Renal cortex interstitium (tissue), 11 donors: ENCODE measurements at regions not wholly inside any gene's neighbourhood (a gene's known extent, or its start where the extent isn't known, plus 50 kb on each side); places are given as distances from the start of the nearest gene placed in this dataset.
A peak's percentile ranks its signal among the peaks of the same experiment; 100 is the strongest.

Experiments
- DNase-seq, 11 donors: peaks; one replicate each; pipeline ENCODE4 v3.0.0-alpha.2; 2013; ENCODE audit warnings: low read depth in 9 of 11, low spot score in 4 of 11; ENCODE audit errors: extremely low read depth in 1 of 11

DNA sequence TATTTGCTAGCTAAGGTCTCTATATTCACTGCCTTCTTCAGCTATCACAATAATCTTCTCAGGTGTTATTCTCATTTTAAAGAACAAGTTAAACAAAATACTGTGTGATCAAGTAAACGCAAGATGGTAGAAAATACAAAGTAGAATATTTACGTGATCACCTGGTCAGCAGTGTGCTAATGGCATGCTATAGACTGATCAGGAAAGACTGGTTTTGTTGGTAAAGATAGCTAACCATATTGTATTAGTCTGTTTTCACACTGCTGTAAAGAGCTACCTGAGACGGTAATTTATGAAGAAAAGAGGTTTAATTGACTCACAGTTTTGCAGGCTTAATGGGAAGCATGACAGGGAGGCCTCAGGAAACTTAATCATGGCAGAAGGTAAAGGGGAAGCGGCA, 50.4 kb downstream of the ZBTB38 start:
- DNase-seq: no peak

DNA sequence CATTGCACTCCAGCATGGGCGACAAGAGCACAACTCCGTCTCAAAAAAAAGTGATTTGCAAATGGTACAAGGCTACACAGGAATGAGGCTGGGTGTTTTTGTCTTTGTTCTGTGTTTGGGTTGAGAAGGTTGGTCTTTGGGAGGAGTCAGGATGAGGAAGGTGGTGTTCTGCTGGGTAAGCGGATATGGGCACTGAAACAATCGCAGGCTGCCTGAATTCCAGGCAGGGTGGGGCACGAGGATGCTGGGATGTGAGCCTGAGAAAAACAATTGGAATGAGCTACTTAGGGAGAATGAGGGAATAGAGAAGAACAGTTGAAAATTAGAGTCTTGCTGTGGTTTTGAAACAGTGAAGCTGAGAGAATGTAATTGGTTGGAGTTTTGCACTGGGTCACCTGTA, 51.6 kb downstream of the ZBTB38 start:
- no peak for DNase-seq

DNA sequence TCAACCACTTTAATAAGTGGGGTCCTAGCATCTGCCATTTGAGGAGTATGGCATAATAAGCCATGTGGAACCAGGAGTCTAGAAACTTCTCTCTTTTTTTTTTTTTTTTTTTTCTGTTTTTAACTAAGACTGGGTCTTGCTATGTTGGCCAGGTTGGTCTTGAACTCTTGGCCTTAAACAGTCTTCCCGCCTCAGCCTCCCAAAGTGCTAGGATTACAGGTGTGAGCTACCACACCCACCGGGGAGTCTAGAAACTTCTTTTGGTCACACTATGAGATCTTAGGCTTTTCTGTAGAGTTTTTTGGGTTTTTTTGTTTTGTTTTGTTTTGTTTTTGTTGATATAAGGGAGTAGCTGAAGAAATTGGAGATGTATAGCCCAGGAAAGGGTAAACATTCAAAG, 52.9 kb downstream of the ZBTB38 start:
- DNase-seq: no peak

DNA sequence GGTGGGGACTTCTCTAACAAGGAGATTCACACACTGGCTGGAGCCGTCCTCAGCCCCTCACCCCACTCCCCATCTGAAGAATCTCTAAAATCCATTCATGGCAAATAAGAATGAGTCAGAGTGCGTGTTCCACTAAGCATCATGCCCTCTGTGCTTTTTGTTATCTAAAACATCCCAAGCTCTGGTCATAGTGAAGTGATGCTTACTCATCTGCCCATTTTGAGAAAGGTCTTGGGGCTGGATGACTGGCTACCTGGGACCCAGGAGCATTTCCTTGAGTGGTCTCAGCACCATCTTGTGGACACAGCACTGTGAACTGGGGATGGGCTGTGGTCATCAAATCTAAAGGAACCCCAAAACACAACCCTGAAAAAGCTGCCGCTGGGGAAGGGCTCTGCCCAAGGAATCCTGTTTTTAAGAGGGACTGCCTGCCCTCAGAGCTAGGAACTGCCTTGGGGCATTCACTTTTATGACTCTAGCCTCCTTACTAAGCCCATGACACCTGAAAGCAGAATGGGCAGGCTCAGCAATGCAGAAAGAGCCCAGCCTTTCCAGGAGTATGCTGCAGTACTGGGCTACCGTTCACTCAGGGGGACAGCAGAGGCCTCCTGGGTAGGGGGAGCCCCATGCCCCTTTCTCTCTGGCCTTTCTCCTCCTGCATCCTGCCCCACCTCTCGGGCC, 53.5 kb downstream of the ZBTB38 start:
- DNase-seq: no peak

DNA sequence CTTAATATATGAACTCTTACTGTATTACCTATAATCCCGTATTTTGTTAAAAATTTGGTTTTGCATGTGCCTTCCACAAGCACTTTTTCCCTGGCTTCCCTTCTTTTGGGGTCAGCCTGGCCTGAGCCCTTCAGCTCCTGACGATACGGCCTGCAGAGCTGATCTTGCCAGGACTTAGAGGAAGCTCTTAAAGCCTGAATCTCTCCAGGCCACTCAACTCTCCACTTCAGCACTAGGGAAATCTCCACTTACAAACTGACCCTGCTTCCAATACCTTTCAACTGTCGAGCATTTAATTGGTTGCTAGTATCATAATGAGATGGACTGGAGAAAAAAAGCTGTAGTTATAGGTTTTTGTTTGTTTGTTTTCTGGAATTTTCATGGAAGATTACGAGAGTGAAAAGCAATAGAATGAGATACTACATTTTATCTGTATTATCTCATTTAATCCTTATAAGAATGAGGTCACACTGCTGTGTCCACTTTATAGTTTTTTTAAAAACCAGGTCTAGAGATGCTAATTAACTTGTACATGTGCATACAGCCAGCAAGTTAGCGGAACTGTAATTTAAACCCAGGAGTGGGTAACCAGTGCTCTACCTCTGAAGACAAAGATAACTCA, 54.8 kb downstream of the ZBTB38 start:
- DNase-seq: no peak

DNA sequence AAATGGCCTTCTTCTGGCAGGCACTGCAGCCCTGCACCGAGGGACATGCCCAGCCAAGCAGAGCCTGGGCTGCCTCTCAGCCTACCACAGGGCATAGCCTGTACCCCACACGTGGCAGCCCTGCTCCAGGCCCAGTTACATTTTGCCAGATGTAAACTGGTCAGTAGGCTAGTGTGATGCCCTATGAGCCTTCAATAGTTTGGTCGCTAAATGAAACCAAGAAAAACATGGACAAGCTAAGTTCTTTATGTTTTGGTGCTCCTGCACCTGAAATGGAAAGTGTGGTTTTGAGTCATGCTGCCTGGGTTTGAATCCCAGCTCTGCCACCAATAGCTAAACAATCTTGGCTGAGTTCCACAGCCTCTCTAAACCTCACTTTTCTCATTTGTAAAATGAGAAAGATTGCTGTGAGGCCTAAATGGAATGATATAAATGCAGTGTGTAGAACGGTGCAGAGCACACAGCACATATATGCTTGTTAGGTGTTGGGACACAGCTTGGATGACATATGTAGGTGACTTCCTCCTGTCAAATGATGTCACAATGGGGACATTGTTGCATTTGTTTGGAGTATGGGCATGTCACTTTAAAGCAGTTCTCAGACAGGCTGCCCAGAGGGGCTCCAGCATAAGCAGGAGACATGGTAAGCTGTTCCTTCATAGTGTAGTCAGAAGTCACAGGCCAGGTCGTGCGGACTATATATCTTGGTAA, 57.4 kb downstream of the ZBTB38 start:
- DNase-seq: no peak

DNA sequence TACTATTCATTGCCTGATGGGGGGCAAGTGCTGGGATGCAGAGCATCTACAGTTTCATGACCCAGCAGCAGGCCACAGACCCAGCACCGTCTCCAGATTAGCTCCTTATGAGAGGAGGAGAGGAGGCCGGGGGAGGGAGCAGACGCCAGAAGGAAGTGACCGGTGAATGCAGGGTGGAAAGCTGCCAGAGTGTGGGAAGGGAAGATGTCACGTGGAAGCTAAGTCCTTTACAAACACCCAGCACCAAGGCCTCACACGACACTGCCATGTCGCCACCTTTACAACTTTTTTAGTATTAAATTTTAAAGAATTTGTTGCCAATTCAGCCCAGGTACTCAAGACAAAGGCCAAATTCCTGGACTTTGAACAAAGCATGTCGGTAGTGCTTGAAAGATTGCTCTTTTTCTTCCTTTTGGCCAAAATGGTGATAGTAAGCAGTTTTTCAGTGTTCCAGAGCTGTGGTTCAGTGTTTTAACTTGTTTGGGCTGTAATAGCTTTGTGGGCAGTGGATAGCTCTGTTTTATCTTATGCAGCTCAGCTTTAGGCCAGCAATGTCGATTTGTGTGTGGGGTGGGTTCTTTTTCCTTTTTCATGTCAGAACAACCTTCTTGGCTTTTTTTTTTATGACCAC, 58.2 kb downstream of the ZBTB38 start:
- peak in 1 of 11 donors; percentile 72 for DNase-seq

DNA sequence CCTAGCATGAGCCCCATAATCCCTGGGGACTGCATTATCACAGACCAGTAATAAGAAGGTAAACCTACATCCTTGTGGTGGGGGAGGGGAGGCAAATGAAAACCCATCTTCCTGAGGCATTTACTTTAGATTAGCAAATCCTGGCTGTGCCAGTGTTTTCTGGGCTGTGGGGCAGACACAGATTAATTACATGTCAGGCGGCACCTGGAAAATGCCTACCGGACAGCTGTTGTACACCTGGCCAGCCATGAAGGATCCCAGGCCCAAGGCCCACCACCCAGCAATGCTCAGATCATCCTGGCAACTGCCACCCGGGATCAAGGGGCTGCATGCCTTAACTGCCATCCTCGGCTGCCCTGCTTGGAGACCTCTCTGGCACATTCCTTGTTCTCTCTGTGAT, 59.1 kb upstream of the RASA2 start:
- DNase-seq: no peak

DNA sequence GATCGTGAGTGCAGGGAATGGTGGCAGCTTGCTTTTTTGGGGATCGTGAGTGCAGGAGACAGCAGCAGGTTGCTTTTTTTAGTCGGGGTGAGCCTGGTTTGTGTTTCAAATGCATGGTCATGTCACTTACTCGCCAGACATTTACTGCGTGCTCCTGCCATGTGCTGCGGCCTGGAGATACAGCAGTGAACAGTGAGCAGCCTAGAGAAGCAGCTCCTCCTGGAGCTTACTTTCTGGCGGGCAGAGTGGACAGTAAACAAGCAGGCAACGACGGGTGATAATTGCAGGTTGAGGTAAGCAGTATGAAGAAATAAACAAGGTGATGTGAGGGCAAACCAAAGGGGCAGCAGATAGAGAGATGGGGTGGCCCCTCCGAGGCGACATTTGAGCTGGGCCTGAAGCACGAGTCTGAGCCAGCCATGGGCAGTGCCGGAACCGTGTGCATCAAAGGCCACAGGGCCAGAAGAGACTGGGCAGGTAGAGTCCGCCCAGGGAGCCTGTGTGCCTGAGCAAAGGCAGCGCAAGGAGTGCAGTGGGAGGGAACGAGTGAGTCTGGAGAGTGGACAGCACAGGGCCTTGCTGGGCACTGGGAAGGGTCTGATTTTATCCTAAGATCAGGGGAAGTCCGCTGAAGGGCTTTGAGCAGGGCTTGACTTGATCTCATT, 57.3 kb upstream of the RASA2 start:
- DNase-seq: no peak

DNA sequence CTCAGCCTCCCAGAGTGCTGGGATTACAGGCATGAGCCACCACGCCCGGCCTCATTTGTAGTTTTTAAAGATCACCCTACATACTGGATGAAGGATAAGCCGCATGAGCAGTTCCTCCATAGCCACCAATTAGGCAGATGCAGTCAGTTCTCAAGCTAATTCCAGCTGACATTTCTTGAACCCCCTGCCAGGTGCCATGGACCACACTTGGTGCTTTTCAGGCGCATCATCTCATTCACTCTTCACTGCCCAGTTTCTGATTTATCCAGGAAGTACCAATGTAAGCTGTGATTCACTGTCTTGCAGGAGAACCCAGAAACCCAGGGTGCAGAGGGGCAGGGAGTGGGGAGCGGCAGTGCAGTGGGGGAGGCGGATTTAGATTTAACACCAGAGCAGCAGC, 56.5 kb upstream of the RASA2 start:
- no peak for DNase-seq

DNA sequence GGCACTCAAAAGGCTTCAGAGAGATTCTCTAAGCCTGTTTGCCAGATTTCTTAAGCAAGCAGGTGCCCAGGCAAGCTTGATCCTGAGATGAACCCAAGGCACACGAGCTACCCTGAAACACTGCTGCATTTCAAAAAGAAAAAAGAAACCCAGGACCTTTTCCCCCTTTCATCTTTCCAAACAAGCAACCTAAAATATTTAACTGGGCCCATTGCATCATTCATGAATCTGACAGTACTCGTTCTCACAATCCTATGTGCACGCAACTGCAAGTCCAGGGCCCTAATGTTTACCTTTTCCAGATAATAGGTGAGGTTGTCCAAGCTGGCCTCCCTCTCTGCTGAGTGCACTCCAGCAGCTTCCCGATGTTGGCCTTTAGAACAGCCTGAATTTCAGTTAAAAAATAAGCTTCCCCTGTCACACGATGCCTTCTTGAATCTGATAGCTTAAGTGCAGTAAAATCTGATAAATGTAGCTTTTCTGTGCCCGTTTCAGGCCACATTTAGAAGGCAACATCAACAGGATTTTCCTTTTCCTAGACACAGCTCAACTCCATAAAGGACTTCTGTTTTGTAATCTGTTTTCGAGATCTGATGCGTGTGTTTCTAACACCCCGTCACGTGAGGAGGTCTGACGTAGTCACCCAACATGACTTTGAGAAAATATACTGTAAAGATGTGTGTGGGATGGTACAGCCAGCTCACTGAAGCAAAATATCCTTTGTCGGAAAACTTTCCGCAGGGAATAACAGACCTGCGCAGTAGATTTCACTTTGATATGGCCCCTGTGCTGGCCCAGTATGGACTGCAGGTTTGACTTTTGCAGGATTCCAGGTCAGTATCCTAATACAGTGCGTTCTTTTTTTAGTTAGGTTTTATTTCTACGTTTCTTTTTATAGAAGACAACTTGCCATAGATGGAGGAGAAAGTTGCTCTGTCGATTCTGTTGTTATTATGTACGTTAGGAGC, 55.1 kb upstream of the RASA2 start:
- DNase-seq: no peak

DNA sequence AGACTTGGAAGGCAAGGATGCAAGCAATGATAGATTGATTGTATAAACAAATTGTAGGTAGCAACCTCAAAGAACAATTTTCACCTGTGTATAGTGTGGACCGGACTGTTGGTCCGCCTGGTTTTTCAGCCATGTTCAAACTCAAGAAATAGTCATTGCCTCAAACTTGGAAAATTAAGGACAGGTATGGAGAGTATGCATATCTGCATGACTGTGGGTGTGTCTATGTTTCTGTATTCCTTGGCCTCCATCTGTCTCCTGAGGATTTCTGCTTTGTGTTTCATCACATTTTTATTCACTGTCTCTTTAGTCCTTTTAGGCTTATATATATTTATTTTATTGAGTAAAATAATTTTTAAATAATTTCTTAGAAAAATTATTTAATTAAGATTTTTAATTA, 53.9 kb upstream of the RASA2 start:
- no peak for DNase-seq

DNA sequence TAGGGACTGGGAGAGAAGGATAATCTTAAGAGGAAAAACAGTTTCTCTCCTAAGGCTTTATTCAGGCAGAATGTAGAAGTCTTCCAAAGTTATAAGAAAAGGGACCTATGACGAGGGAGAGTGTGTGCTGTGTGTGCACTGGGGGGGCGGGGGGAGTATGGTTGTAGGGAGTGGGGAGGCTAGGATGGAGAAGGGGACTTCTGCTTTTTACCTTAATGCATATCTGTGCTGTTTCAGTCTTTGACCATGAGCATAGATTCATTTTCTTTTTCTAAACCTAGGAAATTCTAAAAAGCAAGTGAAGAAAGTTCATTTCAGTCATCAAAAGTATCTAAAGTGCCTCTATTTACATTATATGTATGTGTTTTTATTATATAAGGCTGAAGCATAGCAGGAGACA, 52.6 kb upstream of the RASA2 start:
- DNase-seq: no peak

DNA sequence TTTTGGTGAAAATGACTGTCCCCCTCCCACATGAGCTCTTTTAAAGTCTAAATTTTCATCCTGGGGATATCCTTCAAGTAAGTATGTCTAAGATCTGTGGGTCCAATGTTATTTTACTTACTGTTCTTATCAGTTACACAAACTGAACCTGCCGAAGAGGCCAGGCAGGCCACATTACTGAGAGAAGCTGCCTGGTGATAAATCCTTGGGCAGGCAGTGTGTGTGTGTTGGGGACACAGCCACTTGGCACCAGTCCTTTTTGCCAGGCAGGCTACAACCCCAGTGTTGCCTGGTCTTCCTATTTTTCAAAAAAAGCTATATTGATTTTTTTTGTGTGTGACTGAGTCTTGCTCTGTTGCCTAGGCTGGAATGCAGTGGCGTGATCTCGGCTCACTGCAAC, 50.6 kb upstream of the RASA2 start:
- no peak for DNase-seq
